Common myeloid progenitor, CD34-positive (primary cell): ENCODE measurements at regions not wholly inside any gene's neighbourhood (a gene's known extent, or its start where the extent isn't known, plus 50 kb on each side); places are given as distances from the start of the nearest gene placed in this dataset.

Source experiments
- CTCF ChIA-PET: fragments of 350-600 bp; sonication (Branson Sonifier 250); formaldehyde crosslinking; loops from one replicate; lab custom pipeline; 2021; ENCODE audit warnings: antibody characterized with exemption; lab: Charles Lee
- POLR2A ChIA-PET: fragments of 350-600 bp; sonication (Branson Sonifier 250); formaldehyde crosslinking; loops from one replicate; lab custom pipeline; 2021; ENCODE audit warnings: antibody characterized with exemption; lab: Charles Lee
- DNase-seq, 3 donors: peaks; one replicate each; pipeline versions ENCODE4 v3.0.0 to v3.0.0-alpha.2; 2013
- H3K27ac ChIP-seq, 2 experiments: 1 replicate in 1 of 2; 2 replicates in 1 of 2; pipeline ENCODE4 v1.7.0; 2013; ENCODE audit warnings: inconsistent platforms in 2 of 2, low read length in 2 of 2, mild to moderate bottlenecking in 2 of 2, low read depth in 1 of 2, moderate library complexity in 1 of 2; ENCODE audit not compliant: severe bottlenecking in 2 of 2, insufficient read depth in 1 of 2, poor library complexity in 1 of 2
- H3K27me3 ChIP-seq, 5 experiments: replicated peaks in 2 of 5; 1 replicate in 3 of 5; 2 replicates in 2 of 5; pipeline versions ENCODE4 v1.6.1 to v1.7.0; 2013; ENCODE audit warnings: low read length in 4 of 5, mild to moderate bottlenecking in 2 of 5, moderate library complexity in 2 of 5, inconsistent platforms in 1 of 5; ENCODE audit not compliant: insufficient read depth in 5 of 5, control insufficient read depth in 4 of 5
- H3K36me3 ChIP-seq, 4 experiments: 1 replicate in 2 of 4; 2 replicates in 2 of 4; pipeline versions ENCODE4 v1.6.1 to v1.7.0; 2013; ENCODE audit warnings: low read length in 3 of 4, control low read depth in 1 of 4, mild to moderate bottlenecking in 1 of 4; ENCODE audit not compliant: control insufficient read depth in 4 of 4, insufficient read depth in 4 of 4
- H3K4me1 ChIP-seq, 4 experiments: 1 replicate in 3 of 4; 2 replicates in 1 of 4; pipeline versions ENCODE4 v1.6.1 to v1.7.1; 2013; ENCODE audit warnings: low read length in 3 of 4, mild to moderate bottlenecking in 3 of 4, control low read depth in 1 of 4, inconsistent platforms in 1 of 4, moderate library complexity in 1 of 4; ENCODE audit not compliant: control insufficient read depth in 4 of 4, insufficient read depth in 4 of 4; ENCODE audit errors: control extremely low read depth in 1 of 4
- H3K4me3 ChIP-seq, 7 experiments: 1 replicate in 4 of 7; 2 replicates in 3 of 7; pipeline versions ENCODE4 v1.5.1 to v1.7.0; 2013; ENCODE audit warnings: mild to moderate bottlenecking in 7 of 7, low read length in 6 of 7, moderate library complexity in 6 of 7, inconsistent platforms in 2 of 7, low read depth in 2 of 7, control low read depth in 1 of 7; ENCODE audit not compliant: insufficient read depth in 4 of 7, control insufficient read depth in 1 of 7; ENCODE audit errors: extremely low read depth in 1 of 7
- H3K9me3 ChIP-seq, 5 experiments: 1 replicate in 4 of 5; 2 replicates in 1 of 5; pipeline versions ENCODE4 v1.6.1 to v1.7.1; 2013; ENCODE audit warnings: low read length in 4 of 5, mild to moderate bottlenecking in 2 of 5, inconsistent platforms in 1 of 5, low read depth in 1 of 5, moderate library complexity in 1 of 5; ENCODE audit not compliant: control insufficient read depth in 4 of 5, insufficient read depth in 2 of 5; ENCODE audit errors: control extremely low read depth in 1 of 5
- WGBS: methylation state at CpG from one replicate; pipeline ENCODE4 v1.1.5; 2013; ENCODE audit not compliant: insufficient coverage; 5-methylcytosine and 5-hydroxymethylcytosine counted together

DNA sequence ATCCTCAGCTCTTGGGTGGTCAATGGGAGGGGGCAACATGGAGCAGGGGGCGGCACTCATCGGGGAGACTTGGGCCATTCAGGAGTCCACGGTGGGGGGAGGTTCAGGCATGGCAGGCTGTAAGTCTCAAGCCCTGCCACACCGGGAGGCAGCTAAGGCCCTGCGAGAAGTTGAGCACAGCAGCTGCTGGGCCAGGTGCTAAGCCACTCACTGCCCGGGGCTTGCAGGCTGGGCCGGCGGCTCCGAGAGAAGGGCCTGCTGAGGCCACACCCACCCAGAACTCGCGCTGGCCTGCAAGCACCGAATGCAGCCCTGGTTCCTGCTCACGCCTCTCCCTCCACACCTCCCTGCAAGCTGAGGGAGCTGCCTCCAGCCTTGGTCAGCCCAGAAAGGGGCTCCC is 131.4 kb downstream of the OR4C45 start:
- Histone ChIP-seq H3K9me3 (no peaks in the 10 kb centered on the region), H3K36me3 (no peaks in the 10 kb centered on the region), H3K4me1 (no peaks in the 10 kb centered on the region), H3K27ac (no peak overlapping the region), H3K4me3 (no peak overlapping the region), H3K27me3 (no peaks in the 10 kb centered on the region)
- POLR2A ChIA-PET: no interaction called here
- WGBS: 93% methylated on average over 13 of the region's 13 CpGs
- DNase-seq: no peak
- CTCF ChIA-PET: no interaction called here

DNA sequence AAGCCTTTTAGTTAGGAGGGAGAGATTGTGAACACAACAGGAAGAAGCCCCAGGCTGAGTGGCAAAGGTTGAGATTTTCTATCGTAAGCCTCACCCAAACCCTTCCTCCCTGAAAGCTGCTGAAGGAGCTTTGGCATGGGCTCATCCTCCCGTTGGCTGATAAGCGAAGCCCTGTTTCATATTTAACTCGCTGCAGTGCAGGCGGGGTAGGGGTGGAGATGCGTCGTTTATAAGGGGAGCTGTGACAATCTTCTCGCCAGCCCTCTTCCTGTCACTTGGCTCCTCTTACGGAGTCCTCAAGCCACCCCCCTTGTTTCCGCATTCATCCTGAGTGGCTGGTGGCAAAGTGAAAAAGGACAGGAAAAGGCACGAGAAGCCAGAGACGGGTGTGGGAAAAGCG is 137.0 kb downstream of the OR4C45 start:
- H3K9me3 ChIP-seq: peaks cover 0 to 2% (median 0%) of the 10 kb centered on the region in 5 experiments
- H3K36me3 ChIP-seq: no peaks in the 10 kb centered on the region
- no peak for DNase-seq
- CTCF ChIA-PET: no interaction called here
- no peaks in the 10 kb centered on the region for H3K27me3 ChIP-seq
- POLR2A ChIA-PET: no interaction called here
- no peak overlapping the region for H3K27ac ChIP-seq
- WGBS: 91% methylated on average over 13 of the region's 13 CpGs
- no peaks in the 10 kb centered on the region for H3K4me1 ChIP-seq
- H3K4me3 ChIP-seq: no peak overlapping the region

DNA sequence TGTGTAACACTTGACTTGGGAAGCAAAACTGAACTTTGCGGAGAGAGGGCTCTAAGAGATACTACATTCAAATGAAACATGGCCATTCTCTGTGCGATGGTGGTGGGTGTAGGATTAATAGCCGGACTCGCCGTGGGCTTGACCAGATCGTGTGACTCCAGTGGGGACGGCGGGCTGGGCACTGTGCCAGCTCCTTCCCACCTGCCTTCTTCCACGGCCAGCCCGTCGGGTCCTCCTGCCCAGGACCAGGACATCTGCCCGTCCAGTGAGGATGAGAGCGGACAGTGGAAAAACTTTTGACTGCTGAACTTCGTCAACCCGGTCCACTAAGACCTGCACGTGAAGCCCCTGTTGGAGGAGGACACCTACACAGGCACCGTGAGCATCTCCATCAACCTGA is 137.4 kb downstream of the OR4C45 start:
- H3K36me3 ChIP-seq: no peaks in the 10 kb centered on the region
- 90% methylated on average over 16 of the region's 17 CpGs for WGBS
- H3K4me1 ChIP-seq: no peaks in the 10 kb centered on the region
- no peak overlapping the region for H3K27ac ChIP-seq
- H3K9me3 ChIP-seq: peaks cover 0 to 2% (median 0%) of the 10 kb centered on the region in 5 experiments
- H3K27me3 ChIP-seq: no peaks in the 10 kb centered on the region
- CTCF ChIA-PET: no interaction called here
- POLR2A ChIA-PET: no interaction called here
- H3K4me3 ChIP-seq: no peak overlapping the region
- no peak for DNase-seq

DNA sequence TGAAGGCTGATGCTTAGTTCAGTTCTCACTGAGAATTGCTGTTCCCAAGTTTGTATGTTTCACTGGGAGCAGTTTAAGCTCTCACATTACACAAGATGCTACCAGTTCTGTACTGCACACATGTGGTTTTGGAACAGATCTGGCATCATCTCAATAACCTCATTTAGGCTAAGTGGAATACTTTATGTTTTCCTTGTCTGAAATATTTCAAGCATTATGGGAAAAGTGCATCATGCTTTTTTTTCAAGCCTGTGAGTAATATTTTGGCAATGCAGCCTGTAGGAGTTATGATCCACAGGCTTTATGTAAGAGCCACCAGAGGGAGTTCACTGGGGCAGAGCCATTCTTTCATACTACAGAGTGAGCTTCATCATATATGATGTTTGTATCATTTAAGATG is 141.5 kb downstream of the OR4C45 start:
- no peaks in the 10 kb centered on the region for H3K36me3 ChIP-seq
- no peak overlapping the region for H3K4me3 ChIP-seq
- no peaks in the 10 kb centered on the region for H3K4me1 ChIP-seq
- peaks cover 0 to 2% (median 0%) of the 10 kb centered on the region in 5 experiments for H3K9me3 ChIP-seq
- peak in 1 of 3 donors; percentile 26 for DNase-seq
- no peak overlapping the region for H3K27ac ChIP-seq
- POLR2A ChIA-PET: no interaction called here
- no peaks in the 10 kb centered on the region for H3K27me3 ChIP-seq
- CTCF ChIA-PET: no interaction called here

DNA sequence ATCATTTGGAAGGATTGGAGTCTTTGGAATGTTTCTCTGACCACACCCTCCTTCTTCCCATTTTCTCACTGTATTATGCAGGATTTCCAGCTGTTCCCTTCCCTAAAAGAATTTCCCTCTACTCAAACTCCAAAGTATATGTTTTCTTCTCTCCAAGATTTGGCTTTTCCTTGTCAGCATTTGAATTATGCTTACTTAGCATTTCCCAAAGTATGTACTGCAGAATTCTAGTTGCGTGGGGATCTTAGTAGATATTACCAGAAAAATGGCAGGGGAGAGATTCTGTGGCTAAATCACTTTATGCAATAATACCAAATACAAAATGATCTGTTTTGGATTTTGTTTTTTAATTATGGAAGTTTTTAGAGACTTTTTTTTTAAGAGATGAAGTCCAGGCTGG is 142.3 kb downstream of the OR4C45 start:
- no peak overlapping the region for H3K4me3 ChIP-seq
- peaks cover 0 to 2% (median 0%) of the 10 kb centered on the region in 5 experiments for H3K9me3 ChIP-seq
- peak in 1 of 3 donors; percentile 23 for DNase-seq
- CTCF ChIA-PET: no interaction called here
- WGBS: no CpG with 5 or more reads among the region's 1 CpG
- no peak overlapping the region for H3K27ac ChIP-seq
- POLR2A ChIA-PET: no interaction called here
- no peaks in the 10 kb centered on the region for H3K4me1 ChIP-seq
- no peaks in the 10 kb centered on the region for H3K27me3 ChIP-seq
- no peaks in the 10 kb centered on the region for H3K36me3 ChIP-seq

DNA sequence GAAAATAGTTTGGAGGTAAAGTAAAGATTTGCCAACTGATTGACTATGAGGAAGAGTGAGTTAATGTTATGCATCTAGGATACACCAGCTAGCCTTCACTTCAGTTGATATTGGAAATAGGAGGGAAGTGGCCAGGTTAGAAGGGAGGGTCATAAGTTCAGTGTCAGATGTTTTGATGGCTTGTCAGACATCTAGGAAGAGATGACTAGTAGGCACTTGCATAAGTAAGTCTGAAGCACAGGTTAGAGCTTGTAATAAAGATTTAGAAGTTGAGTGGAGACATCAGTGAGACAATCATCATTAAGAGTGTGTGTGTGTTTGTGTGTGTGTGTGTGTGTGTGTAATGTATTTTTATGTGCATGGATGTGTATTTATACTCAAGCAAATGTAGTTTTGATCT is 146.1 kb downstream of the OR4C45 start:
- no peak overlapping the region for H3K27ac ChIP-seq
- H3K27me3 ChIP-seq: no peaks in the 10 kb centered on the region
- ChIA-PET POLR2A (no interaction called here), CTCF (no interaction called here)
- no peak overlapping the region for H3K4me3 ChIP-seq
- H3K36me3 ChIP-seq: no peaks in the 10 kb centered on the region
- H3K4me1 ChIP-seq: no peaks in the 10 kb centered on the region
- H3K9me3 ChIP-seq: no peaks in the 10 kb centered on the region
- DNase-seq: peak in 2 of 3 donors; percentile 24 to 62

DNA sequence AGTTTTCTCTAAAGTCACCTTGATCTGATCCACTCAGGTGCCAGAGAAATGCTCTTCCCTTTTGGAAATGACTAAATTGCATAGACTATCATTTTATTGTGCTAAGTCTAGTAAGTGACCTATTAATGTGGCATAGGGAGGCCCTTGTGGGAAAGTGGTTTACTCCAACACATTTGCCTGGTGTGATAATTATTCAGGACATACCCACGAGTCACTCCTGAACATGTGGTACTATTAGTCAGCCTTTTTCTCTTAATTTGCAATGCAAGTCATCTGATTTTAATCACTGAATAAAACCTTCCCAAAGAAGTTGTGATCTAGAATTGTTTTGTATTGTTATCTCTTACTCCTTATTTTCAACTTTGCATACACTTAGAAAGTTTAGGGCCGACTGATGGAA is 148.7 kb downstream of the OR4C45 start:
- DNase-seq: no peak
- no CpG with 5 or more reads among the region's 2 CpGs for WGBS
- no peaks in the 10 kb centered on the region for H3K9me3 ChIP-seq
- H3K4me3 ChIP-seq: no peak overlapping the region
- ChIA-PET CTCF (no interaction called here), POLR2A (no interaction called here)
- H3K4me1 ChIP-seq: no peaks in the 10 kb centered on the region
- H3K27ac ChIP-seq: no peak overlapping the region
- H3K36me3 ChIP-seq: no peaks in the 10 kb centered on the region
- H3K27me3 ChIP-seq: no peaks in the 10 kb centered on the region
